ENCODE measurements at regions not wholly inside any gene's neighbourhood (a gene's known extent, or its start where the extent isn't known, plus 50 kb on each side); places are given as distances from the start of the nearest gene placed in this dataset.
"Not testable (repeated sequence)": the region's sequence is repeated elsewhere in the genome, so short reads cannot be mapped to it uniquely, and the experiment has no call there.

- no peak for DNase-seq (ENCODE audit: low read depth in 2 of 2)
Measured at GRCh38 chr4:78691971-78692821, 84.0 kb upstream of the BMP2K start.

GRCh38 chr4:78692822-78693170 lies 83.4 kb upstream of the BMP2K start:
- no peak for DNase-seq (ENCODE audit: low read depth in 2 of 2)

- no peak for DNase-seq (ENCODE audit: low read depth in 2 of 2)
Measured at GRCh38 chr4:78693777-78694456, 82.2 kb upstream of the BMP2K start.

GRCh38 chr4:78694457-78694787 lies 81.7 kb upstream of the BMP2K start:
- DNase-seq (ENCODE audit: low read depth in 2 of 2), result no peak

- DNase-seq (ENCODE audit: low read depth in 2 of 2), result no peak
Measured at GRCh38 chr4:78695910-78696309, 80.2 kb upstream of the BMP2K start.

- no peak for DNase-seq (ENCODE audit: low read depth in 2 of 2)
Measured at GRCh38 chr4:78703079-78703478, 73.1 kb upstream of the BMP2K start.

GRCh38 chr4:78704317-78704716 lies 71.8 kb upstream of the BMP2K start:
- DNase-seq (ENCODE audit: low read depth in 2 of 2), result no peak

- peak; percentile 20 to 28 for DNase-seq (ENCODE audit: low read depth in 2 of 2)
Measured at GRCh38 chr4:78704981-78705683, 71.0 kb upstream of the BMP2K start.

GRCh38 chr4:78706302-78706701 lies 69.8 kb upstream of the BMP2K start:
- no peak for DNase-seq (ENCODE audit: low read depth in 2 of 2)

- DNase-seq (ENCODE audit: low read depth in 2 of 2), result no peak
Measured at GRCh38 chr4:78707268-78707667, 68.9 kb upstream of the BMP2K start.

GRCh38 chr4:78707793-78708192 lies 68.4 kb upstream of the BMP2K start:
- DNase-seq (ENCODE audit: low read depth in 2 of 2), result no peak

GRCh38 chr4:78710536-78710935 lies 65.6 kb upstream of the BMP2K start:
- no peak for DNase-seq (ENCODE audit: low read depth in 2 of 2)

- no peak for DNase-seq (ENCODE audit: low read depth in 2 of 2)
Measured at GRCh38 chr4:78711676-78712075, 64.5 kb upstream of the BMP2K start.

GRCh38 chr4:78714598-78714997 lies 61.6 kb upstream of the BMP2K start:
- DNase-seq (ENCODE audit: low read depth in 2 of 2), result not testable (repeated sequence)

GRCh38 chr4:78715372-78715771 lies 60.8 kb upstream of the BMP2K start:
- not testable (repeated sequence) for DNase-seq (ENCODE audit: low read depth in 2 of 2)

GRCh38 chr4:78717712-78718111 lies 58.4 kb upstream of the BMP2K start:
- not testable (repeated sequence) for DNase-seq (ENCODE audit: low read depth in 2 of 2)

- DNase-seq (ENCODE audit: low read depth in 2 of 2), result no peak
Measured at GRCh38 chr4:78720204-78720603, 55.9 kb upstream of the BMP2K start.

- no peak for DNase-seq (ENCODE audit: low read depth in 2 of 2)
Measured at GRCh38 chr4:78720994-78721677, 55.0 kb upstream of the BMP2K start.

- DNase-seq (ENCODE audit: low read depth in 2 of 2), result no peak
Measured at GRCh38 chr4:78721747-78722146, 54.4 kb upstream of the BMP2K start.

GRCh38 chr4:78722320-78722719 lies 53.8 kb upstream of the BMP2K start:
- DNase-seq (ENCODE audit: low read depth in 2 of 2), result no peak

- DNase-seq (ENCODE audit: low read depth in 2 of 2), result no peak
Measured at GRCh38 chr4:78722878-78723277, 53.3 kb upstream of the BMP2K start.
